Kidney (tissue), 13 donors: ENCODE measurements at regions not wholly inside any gene's neighbourhood (a gene's known extent, or its start where the extent isn't known, plus 50 kb on each side); places are given as distances from the start of the nearest gene placed in this dataset.

Source experiments
- DNase-seq, 5 donors: peaks; one replicate each; pipeline ENCODE4 v3.0.0-alpha.2; 2013 to 2020
- FAIRE-seq: peaks from 2 replicates; lab custom pipeline; 2012; peaks lifted over from hg19 to GRCh38; lab: Jason Lieb, UNC
- H3K27ac ChIP-seq, 2 donors: one replicate each; pipeline ENCODE4 v1.7.0; 2013; ENCODE audit warnings: low read depth in 2 of 2, low read length in 2 of 2, inconsistent platforms in 1 of 2
- H3K27me3 ChIP-seq: one replicate; pipeline ENCODE4 v1.7.1; 2013; ENCODE audit warnings: low read length, inconsistent platforms; ENCODE audit not compliant: control insufficient read depth, insufficient read depth
- H3K36me3 ChIP-seq, 3 donors: one replicate each; pipeline versions ENCODE4 v1.7.0 to v1.7.1; 2013; ENCODE audit warnings: low read length in 3 of 3, control low read depth in 1 of 3, inconsistent platforms in 1 of 3; ENCODE audit not compliant: insufficient read depth in 3 of 3, control insufficient read depth in 2 of 3
- H3K4me1 ChIP-seq, 3 donors: one replicate each; pipeline versions ENCODE4 v1.7.0 to v1.7.1; 2013; ENCODE audit warnings: low read length in 3 of 3, inconsistent platforms in 1 of 3, low read depth in 1 of 3; ENCODE audit not compliant: control insufficient read depth in 2 of 3, insufficient read depth in 2 of 3
- H3K4me3 ChIP-seq, 3 donors: one replicate each; pipeline versions ENCODE4 v1.7.0 to v1.8.1; 2013; ENCODE audit warnings: low read length in 3 of 3, control low read depth in 1 of 3, inconsistent platforms in 1 of 3
- H3K9ac ChIP-seq, 3 donors: one replicate each; pipeline versions ENCODE4 v1.7.0 to v1.7.1; 2013; ENCODE audit warnings: low read length in 3 of 3, control low read depth in 1 of 3, inconsistent platforms in 1 of 3
- H3K9me3 ChIP-seq, 3 donors: one replicate each; pipeline versions ENCODE4 v1.7.0 to v1.7.1; 2013; ENCODE audit warnings: low read length in 3 of 3, control low read depth in 1 of 3, inconsistent platforms in 1 of 3; ENCODE audit not compliant: control insufficient read depth in 2 of 3, insufficient read depth in 1 of 3
- CTCF ChIP-seq: IDR thresholded peaks from 3 replicates; pipeline ENCODE4 v1.5.1; 2012; ENCODE audit warnings: mild to moderate bottlenecking, moderate library complexity, borderline replicate concordance; ENCODE audit not compliant: insufficient read depth; ENCODE audit errors: extremely low read depth
- intact Hi-C: fragments of 100-400 bp; cut with DNase I; formaldehyde crosslinking; loops from one replicate; pipeline ENCODE4 v1.11.1; 2022
- donor health status: control.
- donor health status: control.
- donor health status: control.
- donor health status: control.
- donor health status: control.
- donor health status: DM: yes; HTN: yes; CAD: no.
- donor health status: Normal renal cell carcinoma (clear cell type).

GRCh38 chr22:22712092-22712658, 67.8 kb downstream of the GGTLC2 start:
- DNase-seq: no peak
- Histone ChIP-seq H3K4me3 (no peak overlapping the region), H3K36me3 (no peaks in the 10 kb centered on the region), H3K27me3 (no peaks in the 10 kb centered on the region), H3K27ac (no peak overlapping the region), H3K4me1 (peaks cover 0 to 6% (median 0%) of the 10 kb centered on the region in 3 donors), H3K9me3 (no peaks in the 10 kb centered on the region), H3K9ac (no peak overlapping the region)
- intact Hi-C loops: no loop called here
- TF ChIP-seq CTCF: no peak
- FAIRE-seq: no peak

DNA sequence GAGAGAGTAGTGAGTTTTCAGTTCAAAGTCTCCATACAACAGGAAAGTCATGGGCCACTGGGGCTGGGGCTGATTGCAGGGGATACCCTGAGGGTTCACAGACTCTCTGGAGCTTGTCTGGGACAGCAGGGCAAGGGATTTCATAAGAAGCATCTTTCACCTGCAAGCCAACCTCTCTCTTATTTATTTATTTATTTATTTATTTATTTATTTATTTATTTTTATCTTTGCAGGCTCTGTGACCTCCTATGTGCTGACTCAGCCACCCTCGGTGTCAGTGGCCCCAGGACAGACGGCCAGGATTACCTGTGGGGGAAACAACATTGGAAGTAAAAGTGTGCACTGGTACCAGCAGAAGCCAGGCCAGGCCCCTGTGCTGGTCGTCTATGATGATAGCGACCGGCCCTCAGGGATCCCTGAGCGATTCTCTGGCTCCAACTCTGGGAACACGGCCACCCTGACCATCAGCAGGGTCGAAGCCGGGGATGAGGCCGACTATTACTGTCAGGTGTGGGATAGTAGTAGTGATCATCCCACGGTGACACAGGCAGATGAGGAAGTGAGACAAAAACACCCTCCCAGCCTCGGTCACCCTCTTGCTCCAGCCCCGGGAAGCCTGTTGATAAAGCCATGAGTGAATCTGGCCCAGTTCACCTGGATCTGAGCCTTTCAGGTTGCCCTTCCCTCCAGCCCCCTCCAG, 68.4 kb downstream of the GGTLC2 start:
- DNase-seq: no peak
- no peak overlapping the region for H3K9ac ChIP-seq
- H3K9me3 ChIP-seq: no peaks in the 10 kb centered on the region
- FAIRE-seq: no peak
- no peaks in the 10 kb centered on the region for H3K27me3 ChIP-seq
- intact Hi-C loops: no loop called here
- H3K36me3 ChIP-seq: no peaks in the 10 kb centered on the region
- peaks cover 0 to 5% (median 0%) of the 10 kb centered on the region in 3 donors for H3K4me1 ChIP-seq
- H3K27ac ChIP-seq: no peak overlapping the region
- no peak for TF ChIP-seq CTCF
- no peak overlapping the region for H3K4me3 ChIP-seq

GRCh38 chr22:22713416-22713815, 69.0 kb downstream of the GGTLC2 start:
- Histone ChIP-seq H3K9ac (no peak overlapping the region), H3K27ac (no peak overlapping the region), H3K27me3 (no peaks in the 10 kb centered on the region), H3K4me1 (peaks cover 0 to 1% (median 0%) of the 10 kb centered on the region in 3 donors), H3K4me3 (no peak overlapping the region), H3K36me3 (no peaks in the 10 kb centered on the region), H3K9me3 (no peaks in the 10 kb centered on the region)
- FAIRE-seq (no peak), DNase-seq (no peak)
- no peak for TF ChIP-seq CTCF
- intact Hi-C loops: no loop called here
